ENCODE measurements at regions not wholly inside any gene's neighbourhood (a gene's known extent, or its start where the extent isn't known, plus 50 kb on each side); places are given as distances from the start of the nearest gene placed in this dataset.

- TF ChIP-seq RAD21 (IDR thresholded peaks at IDR 0.05 in 1 of 2, conservative IDR thresholded peaks at IDR 0.05 in 1 of 2; ENCODE audit: low read depth in 2 of 2, low read length in 2 of 2), result no peak
- TF ChIP-seq SP2 (IDR thresholded peaks at IDR 0.05; ENCODE audit: low read length), result no peak
- TF ChIP-seq RXRA (IDR thresholded peaks at IDR 0.05; ENCODE audit: insufficient read depth, low read depth, low read length), result no peak
- TF ChIP-seq RBBP5 (IDR thresholded peaks at IDR 0.05; ENCODE audit: borderline replicate concordance, low read depth, low read length), result no peak
- no peak for TF ChIP-seq CTBP2 (IDR thresholded peaks at IDR 0.05; ENCODE audit: borderline replicate concordance, insufficient read depth, insufficient read length, low read length)
Measured at GRCh38 chr7:45998506-45998905, 77.4 kb upstream of the IGFBP3 start (continued).

Data from H1 (cell line).